Nephron progenitor cell (in vitro differentiated cells): ENCODE measurements at regions not wholly inside any gene's neighbourhood (a gene's known extent, or its start where the extent isn't known, plus 50 kb on each side); places are given as distances from the start of the nearest gene placed in this dataset.

ENCODE experiments used
- DNase-seq: peaks from one replicate; pipeline ENCODE4 v3.0.0; 2021
- H3K27ac Mint-ChIP-seq: 2 replicates; pipeline ENCODE4 v1.8.0; 2021; ENCODE audit warnings: mild to moderate bottlenecking, moderate library complexity, mixed read lengths
- H3K27me3 Mint-ChIP-seq: 2 replicates; pipeline ENCODE4 v1.8.0; 2021; ENCODE audit warnings: mild to moderate bottlenecking, low read depth, mixed read lengths; ENCODE audit not compliant: poor library complexity
- H3K36me3 Mint-ChIP-seq: 2 replicates; pipeline ENCODE4 v1.8.0; 2021; ENCODE audit warnings: low read depth, mixed read lengths
- H3K4me1 Mint-ChIP-seq: 2 replicates; pipeline ENCODE4 v1.8.0; 2021; ENCODE audit warnings: mixed read lengths
- H3K4me3 Mint-ChIP-seq: 2 replicates; pipeline ENCODE4 v1.8.0; 2021; ENCODE audit warnings: mild to moderate bottlenecking, moderate library complexity, mixed read lengths
- H3K9me3 Mint-ChIP-seq: 2 replicates; pipeline ENCODE4 v1.8.0; 2021; ENCODE audit warnings: mild to moderate bottlenecking, moderate library complexity, mixed read lengths
- CTCF ChIP-seq: fragments of 200-600 bp; sonication (generic); IDR thresholded peaks from 2 replicates; pipeline ENCODE4 v1.5.0; 2021; ENCODE audit warnings: antibody characterized with exemption

GRCh38 chr11:104764710-104765045, 133.6 kb downstream of the CASP12 start:
- H3K9me3 Mint-ChIP-seq, result peaks cover 9% of the 10 kb centered on the region
- H3K27ac Mint-ChIP-seq, result no peak overlapping the region
- DNase-seq, result no peak
- H3K36me3 Mint-ChIP-seq, result peaks cover 7% of the 10 kb centered on the region
- H3K4me3 Mint-ChIP-seq, result no peak overlapping the region
- no peaks in the 10 kb centered on the region for H3K27me3 Mint-ChIP-seq
- TF ChIP-seq CTCF, result no peak
- peaks cover 6% of the 10 kb centered on the region for H3K4me1 Mint-ChIP-seq

- Mint-ChIP-seq H3K27me3 (no peaks in the 10 kb centered on the region), H3K27ac (no peak overlapping the region), H3K4me3 (no peak overlapping the region), H3K9me3 (peaks cover 15% of the 10 kb centered on the region), H3K4me1 (peaks cover 6% of the 10 kb centered on the region), H3K36me3 (peaks cover 7% of the 10 kb centered on the region)
- no peak for TF ChIP-seq CTCF
- no peak for DNase-seq
Observed at GRCh38 chr11:104763930-104764709, 134.1 kb downstream of the CASP12 start.

GRCh38 chr11:104761511-104761910, 136.7 kb downstream of the CASP12 start:
- H3K4me3 Mint-ChIP-seq, result no peak overlapping the region
- H3K4me1 Mint-ChIP-seq, result peaks cover 6% of the 10 kb centered on the region
- peaks cover 7% of the 10 kb centered on the region for H3K36me3 Mint-ChIP-seq
- no peak for TF ChIP-seq CTCF
- H3K27me3 Mint-ChIP-seq, result no peaks in the 10 kb centered on the region
- peaks cover 20% of the 10 kb centered on the region for H3K9me3 Mint-ChIP-seq
- no peak overlapping the region for H3K27ac Mint-ChIP-seq
- DNase-seq, result no peak

GRCh38 chr11:104759464-104759863, 138.8 kb downstream of the CASP12 start:
- DNase-seq, result no peak
- Mint-ChIP-seq H3K36me3 (peaks cover 7% of the 10 kb centered on the region), H3K4me3 (no peak overlapping the region), H3K9me3 (peaks cover 20% of the 10 kb centered on the region), H3K27me3 (no peaks in the 10 kb centered on the region), H3K27ac (no peak overlapping the region), H3K4me1 (peaks cover under 1% of the 10 kb centered on the region)
- no peak for TF ChIP-seq CTCF

- no peak for TF ChIP-seq CTCF
- Mint-ChIP-seq H3K9me3 (no peaks in the 10 kb centered on the region), H3K27me3 (no peaks in the 10 kb centered on the region), H3K4me1 (peaks cover 8% of the 10 kb centered on the region), H3K36me3 (no peaks in the 10 kb centered on the region), H3K27ac (no peak overlapping the region), H3K4me3 (no peak overlapping the region)
- no peak for DNase-seq
Observed at GRCh38 chr11:104738918-104739317, 159.3 kb downstream of the CASP12 start.

GRCh38 chr11:104738208-104738607, 160.1 kb downstream of the CASP12 start:
- no peak for TF ChIP-seq CTCF
- Mint-ChIP-seq H3K27me3 (no peaks in the 10 kb centered on the region), H3K4me3 (no peak overlapping the region), H3K4me1 (peaks cover 8% of the 10 kb centered on the region), H3K27ac (no peak overlapping the region), H3K36me3 (no peaks in the 10 kb centered on the region), H3K9me3 (no peaks in the 10 kb centered on the region)
- no peak for DNase-seq
